HepG2 (cell line): ENCODE measurements at regions not wholly inside any gene's neighbourhood (a gene's known extent, or its start where the extent isn't known, plus 50 kb on each side); places are given as distances from the start of the nearest gene placed in this dataset.
A peak's percentile ranks its signal among the peaks of the same experiment; 100 is the strongest.

Experiments used
- ATAC-seq: fragments of 200-7000 bp; cut with Tn5 transposase; 3 replicates; pipeline ENCODE4 v1.9.1; 2020; ENCODE audit warnings: mild to moderate bottlenecking, moderate library complexity
- BruUV-seq: library from RNA; stranded (reverse); fragments of 400-500 nt; replicated peaks from 2 replicates; lab custom pipeline; 2021; lab: Mats Ljungman, UMichigan
- CTCF ChIA-PET: fragments of 300-600 bp; formaldehyde crosslinking; extraction: SDS; loops from one replicate; lab custom pipeline; 2021; ENCODE audit warnings: low total read pairs, inconsistent platforms, low intra/inter-chr PET ratio; lab: Yijun Ruan, JAX
- POLR2A ChIA-PET: fragments of 350-600 bp; sonication (Branson Sonifier 250); formaldehyde crosslinking; loops from one replicate; lab custom pipeline; 2020; ENCODE audit warnings: antibody characterized with exemption, inconsistent platforms; lab: Yijun Ruan, JAX
- DNase-seq: peaks from one replicate; pipeline ENCODE4 v3.0.0-alpha.2; 2015; ENCODE audit warnings: low spot score
- FAIRE-seq: peaks from 3 replicates; lab custom pipeline; 2011; peaks lifted over from hg19 to GRCh38; lab: Jason Lieb, UNC
- H2AFZ ChIP-seq: one replicate; pipeline ENCODE4 v1.6.1; 2011; ENCODE audit warnings: low read length, inconsistent platforms
- H3K27ac ChIP-seq: fragments of 300-600 bp; 3 replicates; pipeline ENCODE4 v1.8.0; 2011; ENCODE audit warnings: mixed run types, mild to moderate bottlenecking, mixed read lengths, low read length, inconsistent platforms; ENCODE audit not compliant: insufficient read depth; ENCODE audit errors: extremely low read length
- H3K27me3 ChIP-seq, 2 experiments: fragments of 200-600 bp in 1 of 2; 2 replicates in 1 of 2; 3 replicates in 1 of 2; pipeline versions ENCODE4 v1.6.0 to v1.8.0; 2011; ENCODE audit warnings: low read length in 2 of 2, mild to moderate bottlenecking in 2 of 2, moderate library complexity in 2 of 2, inconsistent platforms in 1 of 2; ENCODE audit not compliant: insufficient read depth in 2 of 2, control insufficient read depth in 1 of 2
- H3K36me3 ChIP-seq, 2 experiments: fragments of 200-600 bp in 1 of 2; replicated peaks in 1 of 2; 2 replicates in 1 of 2; 3 replicates in 1 of 2; pipeline versions ENCODE4 v1.5.1 to v1.8.0; 2011; ENCODE audit warnings: low read length in 2 of 2, inconsistent platforms in 1 of 2; ENCODE audit not compliant: insufficient read depth in 2 of 2, control insufficient read depth in 1 of 2
- H3K4me1 ChIP-seq: 2 replicates; pipeline ENCODE4 v1.5.1; 2012; ENCODE audit warnings: low read length, inconsistent platforms; ENCODE audit not compliant: insufficient read depth
- H3K4me2 ChIP-seq: 2 replicates; pipeline ENCODE4 v1.6.0; 2011; ENCODE audit warnings: low read depth, low read length, inconsistent platforms
- H3K4me3 ChIP-seq, 3 experiments: fragments of 200-600 bp in 1 of 3; sonication (generic), shearing (Covaris generic) in 1 of 3; replicated peaks in 1 of 3; 2 replicates each; pipeline ENCODE4 v1.5.1; 2011 to 2016; ENCODE audit warnings: low read length in 3 of 3, inconsistent platforms in 2 of 3, low read depth in 2 of 3, mild to moderate bottlenecking in 2 of 3, control low read depth in 1 of 3, mixed read lengths in 1 of 3; ENCODE audit not compliant: insufficient read depth in 1 of 3
- H3K79me2 ChIP-seq: one replicate; pipeline ENCODE4 v1.6.1; 2011; ENCODE audit warnings: low read length, inconsistent platforms; ENCODE audit not compliant: insufficient read depth
- H3K9ac ChIP-seq: 2 replicates; pipeline ENCODE4 v1.6.0; 2011; ENCODE audit warnings: mild to moderate bottlenecking, low read depth, low read length, inconsistent platforms; ENCODE audit not compliant: insufficient read depth
- H3K9me3 ChIP-seq: 2 replicates; pipeline ENCODE4 v1.5.1; 2012; ENCODE audit warnings: mild to moderate bottlenecking, low read length
- H4K20me1 ChIP-seq: 2 replicates; pipeline ENCODE4 v1.6.0; 2011; ENCODE audit warnings: inconsistent platforms, mild to moderate bottlenecking, low read length, moderate library complexity; ENCODE audit not compliant: insufficient read depth
- ZFP41 ChIP-seq: sonication (generic); formaldehyde crosslinking; IDR thresholded peaks from 2 replicates; pipeline ENCODE4 v1.4.0; 2020; ENCODE audit warnings: mild to moderate bottlenecking, missing genetic modification reagents, borderline replicate concordance
- ZMYM3 ChIP-seq: sonication (generic); formaldehyde crosslinking; IDR thresholded peaks from 2 replicates; pipeline ENCODE4 v1.5.1; 2020; ENCODE audit warnings: mild to moderate bottlenecking, missing genetic modification reagents
- ZNF430 ChIP-seq: sonication (generic); formaldehyde crosslinking; IDR thresholded peaks from 2 replicates; pipeline ENCODE4 v1.9.0; 2021; ENCODE audit warnings: mild to moderate bottlenecking, missing genetic modification reagents
- ZNF629 ChIP-seq: sonication (generic); formaldehyde crosslinking; conservative IDR thresholded peaks from 2 replicates; pipeline ENCODE4 v1.5.0; 2020; ENCODE audit warnings: missing genetic modification reagents
- ZNF646 ChIP-seq: sonication (generic); formaldehyde crosslinking; IDR thresholded peaks from 2 replicates; pipeline ENCODE4 v1.9.0; 2021; ENCODE audit warnings: mild to moderate bottlenecking, missing genetic modification reagents
- WGBS: methylation state at CpG from one replicate; pipeline ENCODE4 v1.1.6; 2017; ENCODE audit warnings: low lambda C conversion rate; 5-methylcytosine and 5-hydroxymethylcytosine counted together
- in situ Hi-C: cut with HindIII; loops from 2 replicates; pipeline ENCODE4 v1.10.0; 2017; ENCODE audit warnings: low pct_unique_long_range_greater_than_20kb; ENCODE audit not compliant: extremely low pct_ligation_motif_present
- intact Hi-C: fragments of 100-400 bp; cut with micrococcal nuclease; formaldehyde crosslinking; loops from one replicate; pipeline ENCODE4 v1.10.0; 2022; ENCODE audit not compliant: unreplicated experiment

- DNase-seq (no peak), ATAC-seq (no peak), FAIRE-seq (no peak)
- Histone ChIP-seq H3K79me2 (no peaks in the 10 kb centered on the region), H3K4me3 (no peak overlapping the region), H4K20me1 (no peaks in the 10 kb centered on the region), H3K36me3 (no peaks in the 10 kb centered on the region), H2AFZ (no peak overlapping the region), H3K9me3 (no peaks in the 10 kb centered on the region), H3K9ac (no peak overlapping the region), H3K4me1 (peaks cover 59% of the 10 kb centered on the region), H3K27me3 (peaks cover 5 to 28% of the 10 kb centered on the region in 2 experiments; a peak in 4 of 5 replicates), H3K4me2 (no peak overlapping the region), H3K27ac (no peak overlapping the region)
- BruUV-seq: no TSS peak
- no peak for TF ChIP-seq ZNF430 (CRISPR knock-in tag)
- TF ChIP-seq ZNF646: no peak
- TF ChIP-seq ZMYM3: peak; percentile 37; the same call in 1 of the 2 replicates
- TF ChIP-seq ZNF629: peak; percentile 90
- TF ChIP-seq ZFP41 (CRISPR knock-in tag): no peak
- in situ Hi-C loops: loop anchor here (10.0 kb wide), 1 partner anchor 438 kb away; no protein-coding TSS in a partner anchor
- ChIA-PET CTCF (no interaction called here), POLR2A (no interaction called here)
- intact Hi-C loops: no loop called here
- WGBS: 68% methylated on average over 4 of the region's 6 CpGs
These were observed 69.9 kb upstream of the TARDBP start for GRCh38 chr1:10942542-10942912.
